Right lobe of liver (tissue), 4 donors: ENCODE measurements at regions not wholly inside any gene's neighbourhood (a gene's known extent, or its start where the extent isn't known, plus 50 kb on each side); places are given as distances from the start of the nearest gene placed in this dataset.
"Not testable (repeated sequence)": the region's sequence is repeated elsewhere in the genome, so short reads cannot be mapped to it uniquely, and the experiment has no call there.

Experiments
- POLR2A ChIP-seq: fragments of 450-650 bp; IDR thresholded peaks from one replicate; pipeline ENCODE4 v1.6.1; 2017; ENCODE audit warnings: antibody characterized with exemption, mild to moderate bottlenecking
- TF ChIP-seq, protein P1 (sequence below), 4 donors: fragments of 200-600 bp in 3 of 4; fragments of 450-650 bp in 1 of 4; IDR thresholded peaks; one replicate each; pipeline versions ENCODE4 v1.5.1 to v1.8.0; 2016 to 2022; ENCODE audit warnings: antibody characterized with exemption in 4 of 4, mild to moderate bottlenecking in 2 of 4
- donor health status: DM: no; HTN: no; CAD: no.
- donor health status: DM: no; HTN: no; CAD: no.
- donor health status: DM: no; HTN: yes; CAD: no.

DNA sequence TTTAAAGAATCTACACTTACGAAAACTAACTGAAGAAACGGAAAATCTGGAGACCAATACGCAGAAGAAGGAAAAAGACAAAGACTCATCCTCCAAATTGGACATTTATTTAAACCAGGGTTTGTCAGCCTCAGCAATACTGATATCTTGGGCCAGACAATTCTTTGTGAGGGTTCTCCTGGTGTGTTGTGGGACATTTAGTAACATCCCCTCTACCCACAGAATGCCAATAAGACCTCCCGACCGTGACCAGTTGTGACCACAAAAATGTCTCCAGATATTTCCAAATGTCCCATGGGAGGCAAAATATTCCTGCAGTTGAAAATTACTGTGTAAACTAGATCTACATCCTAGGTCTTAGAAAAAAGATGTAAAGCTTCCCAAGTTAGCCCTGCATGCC, 50.3 kb upstream of the ZSCAN2 start:
- TF ChIP-seq, protein P1, sequence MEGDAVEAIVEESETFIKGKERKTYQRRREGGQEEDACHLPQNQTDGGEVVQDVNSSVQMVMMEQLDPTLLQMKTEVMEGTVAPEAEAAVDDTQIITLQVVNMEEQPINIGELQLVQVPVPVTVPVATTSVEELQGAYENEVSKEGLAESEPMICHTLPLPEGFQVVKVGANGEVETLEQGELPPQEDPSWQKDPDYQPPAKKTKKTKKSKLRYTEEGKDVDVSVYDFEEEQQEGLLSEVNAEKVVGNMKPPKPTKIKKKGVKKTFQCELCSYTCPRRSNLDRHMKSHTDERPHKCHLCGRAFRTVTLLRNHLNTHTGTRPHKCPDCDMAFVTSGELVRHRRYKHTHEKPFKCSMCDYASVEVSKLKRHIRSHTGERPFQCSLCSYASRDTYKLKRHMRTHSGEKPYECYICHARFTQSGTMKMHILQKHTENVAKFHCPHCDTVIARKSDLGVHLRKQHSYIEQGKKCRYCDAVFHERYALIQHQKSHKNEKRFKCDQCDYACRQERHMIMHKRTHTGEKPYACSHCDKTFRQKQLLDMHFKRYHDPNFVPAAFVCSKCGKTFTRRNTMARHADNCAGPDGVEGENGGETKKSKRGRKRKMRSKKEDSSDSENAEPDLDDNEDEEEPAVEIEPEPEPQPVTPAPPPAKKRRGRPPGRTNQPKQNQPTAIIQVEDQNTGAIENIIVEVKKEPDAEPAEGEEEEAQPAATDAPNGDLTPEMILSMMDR (IDR thresholded peaks at IDR 0.05): not testable (repeated sequence)
- TF ChIP-seq POLR2A: not testable (repeated sequence)
